ENCODE measurements at regions not wholly inside any gene's neighbourhood (a gene's known extent, or its start where the extent isn't known, plus 50 kb on each side); places are given as distances from the start of the nearest gene placed in this dataset.

DNA sequence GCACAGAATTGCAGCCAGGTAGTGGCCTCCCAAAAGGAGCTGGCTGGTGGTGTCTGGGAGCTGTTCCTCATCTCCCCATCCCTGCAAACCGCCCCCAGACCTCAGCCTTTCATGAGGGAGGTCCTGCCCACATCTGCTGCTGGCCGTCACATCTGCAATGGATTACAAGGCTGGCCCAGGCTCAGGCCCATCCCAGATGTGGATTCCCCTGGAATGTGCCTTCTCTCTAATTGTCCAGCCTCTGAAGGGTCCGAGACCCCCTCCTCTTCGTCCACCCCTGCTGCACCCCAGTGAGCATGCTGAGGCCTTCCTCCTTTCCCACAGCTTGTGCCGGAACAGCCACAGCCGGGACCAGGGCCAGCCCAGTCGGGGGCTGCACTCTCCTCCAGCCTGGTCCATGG, 115.0 kb upstream of the NALF2 start:
- Histone ChIP-seq H3K36me3 (ENCODE audit: control insufficient read depth, low read depth, low read length) (no peaks in the 10 kb centered on the region), H3K9ac (ENCODE audit: low read length) (no peak overlapping the region), H3K4me1 (ENCODE audit: control insufficient read depth, low read depth, low read length) (peaks cover 15% of the 10 kb centered on the region), H3K9me3 (ENCODE audit: control insufficient read depth, low read depth, low read length) (no peaks in the 10 kb centered on the region), H3K27ac (ENCODE audit: low read length) (no peak overlapping the region), H3K4me3 (ENCODE audit: low read length) (no peak overlapping the region), H3K27me3 (ENCODE audit: control insufficient read depth, insufficient read depth, low read length) (peaks cover 7% of the 10 kb centered on the region)

DNA sequence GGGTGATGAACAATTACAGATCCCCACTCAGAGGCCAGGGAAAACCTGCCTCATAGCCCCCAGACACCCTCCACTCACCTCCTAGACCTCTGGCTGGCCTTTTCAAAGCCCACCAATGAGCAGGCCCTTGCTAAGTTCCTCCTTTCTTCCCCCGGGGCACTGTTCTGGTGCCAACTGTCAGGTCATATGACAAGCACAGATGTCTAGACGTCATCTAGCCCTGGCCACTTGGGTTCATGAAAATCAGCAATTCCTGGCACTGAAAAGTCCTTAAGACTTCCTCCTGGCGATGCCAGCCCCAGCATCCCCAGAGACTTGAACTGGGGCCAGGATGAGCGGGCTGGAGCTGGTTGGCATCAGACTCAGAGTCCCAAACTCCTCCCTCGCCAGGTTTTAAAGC, 115.6 kb upstream of the NALF2 start:
- Histone ChIP-seq H3K4me1 (ENCODE audit: control insufficient read depth, low read depth, low read length) (peaks cover 15% of the 10 kb centered on the region), H3K36me3 (ENCODE audit: control insufficient read depth, low read depth, low read length) (no peaks in the 10 kb centered on the region), H3K27me3 (ENCODE audit: control insufficient read depth, insufficient read depth, low read length) (peaks cover 7% of the 10 kb centered on the region)

DNA sequence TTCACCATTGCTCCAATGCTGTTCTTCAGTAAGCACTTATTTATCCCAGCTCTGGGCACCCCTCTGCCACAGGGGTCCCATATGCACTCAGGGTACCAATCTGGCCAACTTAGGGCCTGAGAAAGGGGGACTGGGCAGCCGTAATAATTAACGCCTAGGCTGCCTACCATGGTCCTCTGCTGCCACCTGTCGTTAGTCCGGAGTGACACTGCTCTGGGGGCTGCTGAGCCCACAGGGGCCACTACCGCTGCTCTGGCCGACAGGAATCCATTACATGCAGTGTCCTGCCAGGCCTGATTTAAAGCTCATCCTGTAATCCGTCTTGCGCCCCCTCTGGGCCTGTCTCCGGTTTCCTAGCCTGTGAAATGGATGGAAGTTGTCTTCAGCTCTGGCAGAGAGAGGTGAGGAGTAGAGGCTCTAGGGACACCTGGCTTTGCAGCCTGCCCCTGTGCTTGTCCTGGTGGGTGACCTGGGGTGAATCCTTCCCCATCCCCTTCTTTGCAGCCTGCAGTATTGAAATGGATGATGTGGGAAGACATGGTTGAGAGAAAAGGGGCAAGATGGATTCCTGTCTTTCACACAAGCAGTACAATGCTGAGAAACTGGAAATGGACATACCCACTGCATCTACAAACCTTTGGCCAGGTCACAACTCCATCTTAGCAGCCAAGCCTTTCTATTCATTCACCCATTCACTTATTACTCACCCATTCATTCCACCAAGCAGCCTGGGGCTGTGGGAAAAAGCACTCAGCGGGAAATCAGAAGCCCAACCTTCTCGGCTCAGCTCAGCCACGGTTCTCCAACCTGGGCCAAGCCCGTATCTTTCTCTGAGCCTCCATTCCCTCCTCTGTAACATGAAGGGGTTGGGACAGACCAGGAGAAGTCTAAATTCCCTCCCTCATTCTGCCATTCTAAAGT, 116.3 kb upstream of the NALF2 start:
- Histone ChIP-seq H3K36me3 (ENCODE audit: control insufficient read depth, low read depth, low read length) (no peaks in the 10 kb centered on the region), H3K4me3 (ENCODE audit: low read length) (no peak overlapping the region), H3K4me1 (ENCODE audit: control insufficient read depth, low read depth, low read length) (peaks cover 15% of the 10 kb centered on the region), H3K27ac (ENCODE audit: low read length) (no peak overlapping the region), H3K9me3 (ENCODE audit: control insufficient read depth, low read depth, low read length) (no peaks in the 10 kb centered on the region), H3K9ac (ENCODE audit: low read length) (no peak overlapping the region), H3K27me3 (ENCODE audit: control insufficient read depth, insufficient read depth, low read length) (peaks cover 7% of the 10 kb centered on the region)

More for the DNA sequence above, 115.6 kb upstream of the NALF2 start:
- Histone ChIP-seq H3K27ac (ENCODE audit: low read length) (no peak overlapping the region), H3K4me3 (ENCODE audit: low read length) (no peak overlapping the region), H3K9ac (ENCODE audit: low read length) (no peak overlapping the region), H3K9me3 (ENCODE audit: control insufficient read depth, low read depth, low read length) (no peaks in the 10 kb centered on the region)

DNA sequence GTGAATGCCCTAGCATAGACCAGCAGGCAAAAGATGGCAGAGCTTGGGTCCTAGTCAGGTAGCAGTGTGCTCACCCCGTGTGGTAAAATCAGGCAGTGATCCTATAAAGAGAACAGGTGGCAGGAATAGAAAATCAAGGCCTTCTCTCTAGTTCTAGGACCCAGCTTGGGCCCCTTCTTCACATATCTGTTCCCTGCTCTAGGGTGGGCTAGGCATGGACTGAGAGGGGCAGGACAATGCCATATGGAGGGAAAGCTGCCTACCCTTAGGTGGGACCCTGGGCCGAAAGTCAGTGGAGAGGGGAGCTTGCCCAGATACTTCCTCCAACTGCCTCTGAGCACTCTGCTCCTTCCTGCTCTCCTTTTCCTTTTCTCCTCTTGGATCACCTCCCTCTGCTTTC, 117.4 kb upstream of the NALF2 start:
- Histone ChIP-seq H3K27me3 (ENCODE audit: control insufficient read depth, insufficient read depth, low read length) (peaks cover 7% of the 10 kb centered on the region), H3K36me3 (ENCODE audit: control insufficient read depth, low read depth, low read length) (no peaks in the 10 kb centered on the region), H3K9me3 (ENCODE audit: control insufficient read depth, low read depth, low read length) (no peaks in the 10 kb centered on the region), H3K4me1 (ENCODE audit: control insufficient read depth, low read depth, low read length) (peaks cover 15% of the 10 kb centered on the region), H3K27ac (ENCODE audit: low read length) (no peak overlapping the region), H3K4me3 (ENCODE audit: low read length) (no peak overlapping the region), H3K9ac (ENCODE audit: low read length) (no peak overlapping the region)

DNA sequence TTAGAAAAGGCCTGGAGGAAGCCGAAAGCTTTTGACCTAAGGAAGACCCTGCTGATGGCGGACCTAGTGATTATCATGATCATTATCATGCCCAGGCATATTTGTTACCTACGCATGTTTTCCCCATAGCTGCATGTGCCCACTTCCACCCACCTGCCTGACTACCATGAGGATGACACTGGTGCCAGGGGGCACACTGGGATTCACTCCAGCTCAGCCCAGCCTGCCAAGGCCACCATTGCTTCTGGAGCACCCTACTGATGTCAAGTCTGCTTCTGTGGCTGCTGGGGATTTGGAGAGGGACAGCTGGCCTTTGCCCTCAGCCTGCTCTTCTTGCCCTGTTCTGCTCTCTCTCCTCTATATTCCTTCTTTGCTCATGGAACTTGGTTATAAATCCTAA, 124.7 kb upstream of the NALF2 start:
- Histone ChIP-seq H3K27ac (ENCODE audit: low read length) (no peak overlapping the region), H3K9ac (ENCODE audit: low read length) (no peak overlapping the region), H3K27me3 (ENCODE audit: control insufficient read depth, insufficient read depth, low read length) (peaks cover 21% of the 10 kb centered on the region), H3K36me3 (ENCODE audit: control insufficient read depth, low read depth, low read length) (no peaks in the 10 kb centered on the region), H3K4me3 (ENCODE audit: low read length) (no peak overlapping the region), H3K4me1 (ENCODE audit: control insufficient read depth, low read depth, low read length) (no peaks in the 10 kb centered on the region), H3K9me3 (ENCODE audit: control insufficient read depth, low read depth, low read length) (no peaks in the 10 kb centered on the region)

DNA sequence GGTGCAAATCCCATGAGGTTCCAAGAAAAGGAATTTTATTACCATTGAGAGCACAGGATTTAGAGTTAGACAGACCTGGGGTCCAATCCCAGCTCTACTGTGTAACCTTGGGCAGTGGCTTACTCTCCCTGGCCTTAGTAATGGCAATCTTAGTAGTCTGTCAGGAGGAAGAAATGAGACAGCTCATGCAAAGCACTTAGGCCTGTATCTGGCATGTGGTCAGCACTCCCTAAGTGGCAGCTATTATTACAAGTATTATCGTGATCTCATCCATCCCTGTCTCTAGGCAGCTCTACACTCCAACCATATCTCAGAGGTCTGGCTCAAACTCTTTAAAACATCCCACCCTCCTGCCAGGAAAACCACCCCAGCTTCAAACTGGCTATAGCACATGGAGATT, 129.6 kb upstream of the NALF2 start:
- Histone ChIP-seq H3K4me1 (ENCODE audit: control insufficient read depth, low read depth, low read length) (no peaks in the 10 kb centered on the region), H3K4me3 (ENCODE audit: low read length) (no peak overlapping the region), H3K27me3 (ENCODE audit: control insufficient read depth, insufficient read depth, low read length) (peaks cover 21% of the 10 kb centered on the region), H3K9me3 (ENCODE audit: control insufficient read depth, low read depth, low read length) (no peaks in the 10 kb centered on the region), H3K9ac (ENCODE audit: low read length) (no peak overlapping the region), H3K36me3 (ENCODE audit: control insufficient read depth, low read depth, low read length) (no peaks in the 10 kb centered on the region), H3K27ac (ENCODE audit: low read length) (no peak overlapping the region)

DNA sequence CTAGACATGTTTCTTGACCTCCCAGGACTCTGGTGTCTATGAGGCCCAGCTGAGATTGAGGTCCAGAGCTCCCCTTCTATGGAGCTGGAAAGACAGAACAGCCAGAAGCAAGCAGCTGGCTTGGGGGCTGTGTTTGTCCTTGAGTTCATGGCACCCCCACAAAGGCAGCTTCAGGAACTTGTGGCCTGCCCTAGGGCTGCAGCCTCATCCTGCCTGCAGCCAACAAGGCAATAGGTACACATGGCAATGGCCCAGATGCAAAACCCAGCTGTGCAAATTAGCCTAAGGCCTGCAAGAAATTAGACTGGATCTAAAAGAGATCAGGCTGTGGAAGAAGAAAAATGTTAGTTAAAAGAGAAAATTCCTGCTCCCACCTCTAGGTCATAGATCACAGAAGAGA, 131.7 kb upstream of the NALF2 start:
- H3K4me3 ChIP-seq (ENCODE audit: low read length) = no peak overlapping the region
- H3K9ac ChIP-seq (ENCODE audit: low read length) = no peak overlapping the region
- H3K27me3 ChIP-seq (ENCODE audit: control insufficient read depth, insufficient read depth, low read length) = peaks cover 4% of the 10 kb centered on the region
- no peaks in the 10 kb centered on the region for H3K4me1 ChIP-seq (ENCODE audit: control insufficient read depth, low read depth, low read length)
- H3K27ac ChIP-seq (ENCODE audit: low read length) = no peak overlapping the region
- H3K36me3 ChIP-seq (ENCODE audit: control insufficient read depth, low read depth, low read length) = no peaks in the 10 kb centered on the region
- no peaks in the 10 kb centered on the region for H3K9me3 ChIP-seq (ENCODE audit: control insufficient read depth, low read depth, low read length)

DNA sequence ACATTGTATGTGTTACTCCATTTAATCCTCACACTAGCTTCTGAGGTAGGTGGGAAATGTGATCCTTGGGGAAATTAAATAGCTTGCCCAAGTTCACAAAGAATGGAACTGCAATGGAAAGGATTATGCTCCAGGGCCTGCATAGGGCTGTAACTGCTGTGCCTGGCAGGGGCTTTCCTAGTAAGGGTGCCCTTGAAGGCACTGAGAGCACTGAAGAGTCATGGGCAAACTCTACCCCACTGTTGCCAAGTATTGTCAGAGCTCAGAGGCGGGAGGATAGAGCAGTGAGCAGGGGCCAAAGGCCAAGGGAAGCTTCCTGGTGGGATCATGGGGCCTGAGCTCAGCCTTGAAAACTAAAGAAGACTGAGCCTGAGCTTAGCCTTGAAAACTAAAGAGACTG, 133.0 kb upstream of the NALF2 start:
- H3K27ac ChIP-seq (ENCODE audit: low read length) = no peak overlapping the region
- H3K9me3 ChIP-seq (ENCODE audit: control insufficient read depth, low read depth, low read length) = no peaks in the 10 kb centered on the region
- no peaks in the 10 kb centered on the region for H3K4me1 ChIP-seq (ENCODE audit: control insufficient read depth, low read depth, low read length)
- H3K27me3 ChIP-seq (ENCODE audit: control insufficient read depth, insufficient read depth, low read length) = no peaks in the 10 kb centered on the region
- no peaks in the 10 kb centered on the region for H3K36me3 ChIP-seq (ENCODE audit: control insufficient read depth, low read depth, low read length)
- H3K4me3 ChIP-seq (ENCODE audit: low read length) = no peak overlapping the region
- no peak overlapping the region for H3K9ac ChIP-seq (ENCODE audit: low read length)

DNA sequence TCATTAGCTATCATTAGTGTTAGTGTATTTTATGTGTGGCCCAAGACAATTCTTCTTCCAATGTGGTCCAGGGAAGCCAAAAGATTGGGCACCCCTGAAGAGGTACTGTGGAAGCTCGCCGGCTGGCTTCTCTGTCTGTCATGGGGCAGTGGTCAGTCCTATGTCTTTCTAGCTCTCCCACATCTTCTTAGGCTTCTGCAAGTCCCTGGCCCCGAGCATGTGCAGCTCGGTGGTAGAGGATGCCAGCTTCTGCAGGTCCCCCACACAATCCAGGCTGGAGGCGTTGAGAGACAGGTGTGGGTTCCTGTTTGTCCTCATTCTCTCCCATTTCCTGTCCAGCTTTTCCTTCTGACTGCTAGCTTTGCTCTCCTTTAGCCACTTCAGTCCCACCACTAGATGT, 134.1 kb upstream of the NALF2 start:
- Histone ChIP-seq H3K27ac (ENCODE audit: low read length) (no peak overlapping the region), H3K27me3 (ENCODE audit: control insufficient read depth, insufficient read depth, low read length) (no peaks in the 10 kb centered on the region)

DNA sequence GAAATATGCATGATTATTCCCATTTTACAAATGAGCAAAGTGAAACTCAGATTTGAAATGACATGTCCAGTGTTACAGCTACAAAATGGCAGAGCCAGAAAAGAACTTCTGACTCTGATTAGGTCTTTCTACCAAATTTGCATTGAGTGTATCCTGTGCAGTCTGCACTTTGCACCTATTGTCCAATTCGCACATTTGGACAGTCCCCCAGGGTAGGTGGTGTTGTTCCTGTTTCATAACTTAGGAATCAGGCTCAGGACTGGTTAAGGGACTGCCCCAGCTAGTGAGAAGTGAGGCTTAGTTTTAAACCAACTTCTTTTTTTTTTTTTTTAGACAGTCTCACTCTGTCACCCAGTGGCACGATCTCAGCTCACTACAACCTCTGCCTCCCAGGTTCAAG, 137.9 kb upstream of the NALF2 start:
- Histone ChIP-seq H3K36me3 (ENCODE audit: control insufficient read depth, low read depth, low read length) (no peaks in the 10 kb centered on the region), H3K9me3 (ENCODE audit: control insufficient read depth, low read depth, low read length) (no peaks in the 10 kb centered on the region), H3K27ac (ENCODE audit: low read length) (no peak overlapping the region), H3K27me3 (ENCODE audit: control insufficient read depth, insufficient read depth, low read length) (no peaks in the 10 kb centered on the region), H3K4me3 (ENCODE audit: low read length) (no peak overlapping the region), H3K9ac (ENCODE audit: low read length) (no peak overlapping the region), H3K4me1 (ENCODE audit: control insufficient read depth, low read depth, low read length) (peaks cover 4% of the 10 kb centered on the region)

More for the DNA sequence above, 134.1 kb upstream of the NALF2 start:
- no peaks in the 10 kb centered on the region for H3K36me3 ChIP-seq (ENCODE audit: control insufficient read depth, low read depth, low read length)
- H3K4me3 ChIP-seq (ENCODE audit: low read length) = no peak overlapping the region
- no peaks in the 10 kb centered on the region for H3K4me1 ChIP-seq (ENCODE audit: control insufficient read depth, low read depth, low read length)
- no peak overlapping the region for H3K9ac ChIP-seq (ENCODE audit: low read length)
- H3K9me3 ChIP-seq (ENCODE audit: control insufficient read depth, low read depth, low read length) = no peaks in the 10 kb centered on the region

DNA sequence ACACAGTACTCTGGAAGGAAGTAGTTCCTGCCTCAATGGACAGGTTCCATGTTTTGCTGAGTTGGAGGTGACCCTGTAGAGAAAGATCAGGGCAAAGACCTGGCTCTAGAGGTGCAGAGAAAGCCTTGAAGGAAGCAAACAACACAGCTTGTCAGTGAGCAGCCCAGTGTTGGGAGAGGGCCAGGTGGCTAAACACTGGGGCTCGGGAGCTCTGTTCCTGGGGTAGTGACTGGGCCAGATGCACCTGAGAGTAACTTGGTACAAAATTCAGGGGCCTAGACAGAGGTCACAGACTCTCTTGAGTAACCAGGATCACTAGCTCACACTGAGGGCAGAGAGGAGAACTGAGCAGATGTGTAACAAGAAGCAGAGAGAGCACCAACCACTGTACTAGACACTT, 138.4 kb upstream of the NALF2 start:
- Histone ChIP-seq H3K27me3 (ENCODE audit: control insufficient read depth, insufficient read depth, low read length) (no peaks in the 10 kb centered on the region), H3K4me1 (ENCODE audit: control insufficient read depth, low read depth, low read length) (peaks cover 4% of the 10 kb centered on the region), H3K4me3 (ENCODE audit: low read length) (no peak overlapping the region), H3K9me3 (ENCODE audit: control insufficient read depth, low read depth, low read length) (no peaks in the 10 kb centered on the region), H3K27ac (ENCODE audit: low read length) (no peak overlapping the region), H3K9ac (ENCODE audit: low read length) (no peak overlapping the region), H3K36me3 (ENCODE audit: control insufficient read depth, low read depth, low read length) (no peaks in the 10 kb centered on the region)

DNA sequence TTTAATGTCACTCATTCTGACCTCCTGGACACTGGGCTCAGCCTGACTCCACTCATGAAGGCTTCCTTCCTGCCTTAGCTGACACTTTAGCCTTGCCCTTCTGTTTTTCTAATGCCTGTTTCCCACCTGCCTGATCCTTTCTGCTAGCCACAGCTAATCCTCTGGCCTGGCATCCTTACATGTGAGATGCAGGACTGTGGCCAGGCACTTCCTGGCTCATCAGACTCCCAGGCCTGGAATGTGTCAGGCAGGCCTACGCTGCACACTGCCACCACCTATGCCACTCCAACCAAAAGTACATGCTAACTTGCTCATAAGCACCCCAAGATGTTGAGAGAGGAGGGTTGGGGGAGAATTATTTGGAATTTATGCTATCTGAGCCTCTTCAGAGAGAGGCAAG, 138.8 kb upstream of the NALF2 start:
- Histone ChIP-seq H3K36me3 (ENCODE audit: control insufficient read depth, low read depth, low read length) (no peaks in the 10 kb centered on the region), H3K9me3 (ENCODE audit: control insufficient read depth, low read depth, low read length) (no peaks in the 10 kb centered on the region), H3K27ac (ENCODE audit: low read length) (no peak overlapping the region), H3K4me3 (ENCODE audit: low read length) (no peak overlapping the region), H3K4me1 (ENCODE audit: control insufficient read depth, low read depth, low read length) (peaks cover 4% of the 10 kb centered on the region), H3K9ac (ENCODE audit: low read length) (no peak overlapping the region), H3K27me3 (ENCODE audit: control insufficient read depth, insufficient read depth, low read length) (no peaks in the 10 kb centered on the region)
